NCI-H1694 (cell line): ENCODE measurements at regions not wholly inside any gene's neighbourhood (a gene's known extent, or its start where the extent isn't known, plus 50 kb on each side); places are given as distances from the start of the nearest gene placed in this dataset.
"Not testable (repeated sequence)": the region's sequence is repeated elsewhere in the genome, so short reads cannot be mapped to it uniquely, and the experiment has no call there.

Experiments used
- DNase-seq: peaks from one replicate; lab custom pipeline; 2025; lab: John Stamatoyannopoulos, UW

- DNase-seq = no peak
Observed at GRCh38 chr5:84480873-84481637, 96.4 kb upstream of the EDIL3 start.

DNA sequence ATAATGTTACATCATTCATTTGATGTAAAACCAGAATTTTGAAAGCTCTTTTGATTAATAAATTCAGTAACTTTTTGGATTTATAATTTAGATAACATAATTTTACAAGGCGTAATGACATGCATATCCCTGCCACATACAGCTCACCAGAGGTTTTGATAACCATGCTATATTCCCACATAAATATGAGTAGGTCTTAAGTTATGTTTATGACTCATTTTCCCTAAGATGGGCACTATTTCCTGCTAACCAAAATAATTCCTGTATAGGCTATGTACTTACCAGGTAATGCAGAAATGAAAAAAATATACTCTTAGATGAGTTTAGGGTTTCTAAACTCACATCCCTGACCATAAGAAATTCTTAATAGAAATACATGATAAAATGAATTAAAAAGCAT, 93.9 kb upstream of the EDIL3 start:
- DNase-seq = no peak

DNA sequence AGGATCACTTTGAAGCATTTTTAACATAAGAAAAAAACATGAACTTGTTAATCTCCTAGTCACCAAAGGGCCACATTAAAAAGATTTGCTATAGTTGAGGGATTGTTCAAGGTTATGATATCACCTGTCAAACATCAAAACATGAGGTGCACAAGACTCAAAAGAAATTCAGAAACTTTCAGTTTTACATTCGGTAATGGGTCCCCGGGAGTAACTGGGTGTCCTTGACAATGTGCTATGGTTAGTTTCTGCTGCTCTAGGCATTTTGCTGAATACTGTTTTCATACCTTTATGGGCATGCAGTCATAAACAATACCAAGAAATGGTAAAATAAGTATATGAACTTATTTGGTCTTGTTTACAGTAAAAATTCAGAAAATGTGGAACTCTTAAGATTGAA, 92.8 kb upstream of the EDIL3 start:
- no peak for DNase-seq

GRCh38 chr5:84474126-84474525, 89.4 kb upstream of the EDIL3 start:
- DNase-seq = no peak

DNA sequence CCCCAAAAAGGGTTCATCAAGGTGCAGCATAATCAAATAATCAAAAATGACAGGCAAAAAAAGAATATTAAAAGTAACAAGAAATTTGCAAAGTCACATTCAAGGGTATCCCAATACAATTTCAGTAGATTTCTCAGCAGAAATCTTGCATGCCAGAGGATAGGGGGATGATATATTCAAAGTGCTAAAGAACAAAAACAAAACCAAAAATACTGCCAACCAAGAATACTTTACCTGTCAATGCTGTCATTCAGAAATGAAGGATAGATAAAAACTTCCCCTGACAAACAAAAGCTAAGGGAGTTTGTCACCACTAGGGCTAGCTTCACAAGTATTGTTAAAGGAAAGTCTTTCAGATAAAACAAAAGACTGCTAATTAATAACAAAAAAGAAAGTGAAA, 68.7 kb upstream of the EDIL3 start:
- no peak for DNase-seq

DNA sequence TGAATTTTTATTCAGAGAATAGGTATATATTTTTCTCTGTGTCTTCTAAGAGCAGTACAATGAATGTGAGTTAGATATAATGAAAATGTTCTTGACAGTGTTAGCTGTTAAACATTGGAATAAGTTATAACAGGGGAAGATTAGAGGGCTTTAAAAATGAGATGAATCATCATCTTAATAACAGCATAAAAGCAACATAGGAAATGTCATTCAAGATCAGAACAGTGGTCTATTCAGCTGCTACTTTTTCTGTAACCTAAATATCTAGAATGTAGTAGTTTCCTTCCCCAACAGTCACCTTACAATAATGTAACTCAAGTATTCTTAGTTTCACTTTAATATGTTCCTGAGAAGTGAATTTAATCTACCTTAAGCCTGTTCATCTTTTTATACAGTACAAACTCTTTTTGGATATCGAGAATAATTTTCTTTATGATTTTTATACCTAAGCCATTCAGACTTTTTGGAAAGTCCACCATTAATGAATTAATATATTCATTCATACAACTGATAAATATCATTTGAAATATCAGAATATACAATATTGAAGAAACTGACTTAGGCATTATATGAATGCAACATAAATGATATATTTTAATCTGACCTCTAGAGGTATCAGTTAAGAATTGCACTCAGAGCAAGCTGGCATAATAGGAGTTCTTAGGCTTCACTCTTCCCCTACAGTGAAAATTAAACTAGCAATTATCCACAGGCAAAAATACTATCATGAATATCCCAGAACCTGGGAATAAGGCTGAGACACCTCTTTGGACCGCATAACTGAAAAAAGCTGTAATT, 66.1 kb upstream of the EDIL3 start:
- DNase-seq = peak; percentile 5

- DNase-seq = no peak
Observed at GRCh38 chr5:84445049-84445685, 60.5 kb upstream of the EDIL3 start.

DNA sequence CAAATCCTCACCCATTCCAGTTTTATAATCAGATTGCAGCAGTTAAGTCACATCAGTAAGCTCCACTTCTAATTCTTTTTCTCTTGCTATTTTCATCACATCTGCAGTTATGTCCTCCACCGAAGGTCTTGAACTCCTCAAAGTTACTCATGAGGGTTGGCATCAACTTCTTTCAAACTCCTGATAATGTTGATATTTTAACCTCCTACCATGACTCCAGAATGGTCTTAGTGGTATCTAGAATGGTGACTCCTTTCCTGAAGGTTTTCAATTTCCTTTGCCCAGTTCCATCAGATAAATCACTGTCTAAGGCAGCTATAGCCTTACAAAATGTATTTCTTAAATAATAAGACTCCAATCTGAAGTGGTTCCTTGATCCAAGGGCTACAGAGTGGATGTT, 53.8 kb upstream of the EDIL3 start:
- DNase-seq = no peak

- no peak for DNase-seq
Observed at GRCh38 chr5:84437673-84438315, 53.1 kb upstream of the EDIL3 start.

DNA sequence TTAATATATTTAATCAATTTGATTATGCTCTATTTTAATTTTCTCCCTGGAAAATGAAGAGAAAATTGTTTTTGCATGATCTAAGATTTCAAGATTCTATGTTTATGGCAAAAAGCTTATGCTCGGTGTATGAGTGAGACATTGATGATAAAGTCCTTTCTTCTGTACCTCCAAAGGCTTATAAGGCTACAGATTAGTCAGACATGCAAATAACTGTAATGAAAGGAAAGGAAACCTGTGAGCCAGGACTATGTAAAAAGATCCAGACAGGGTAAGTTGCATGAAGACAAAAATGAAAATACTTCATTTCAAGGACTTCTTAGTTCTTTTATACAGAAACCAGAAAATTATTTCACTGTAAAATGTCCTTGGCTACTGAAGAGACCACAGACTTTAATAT, 52.2 kb upstream of the EDIL3 start:
- no peak for DNase-seq

- not testable (repeated sequence) for DNase-seq
Observed at GRCh38 chr5:84435861-84436346, 51.2 kb upstream of the EDIL3 start.
